Common myeloid progenitor, CD34-positive (primary cell): ENCODE measurements at regions not wholly inside any gene's neighbourhood (a gene's known extent, or its start where the extent isn't known, plus 50 kb on each side); places are given as distances from the start of the nearest gene placed in this dataset.
"Not testable (repeated sequence)": the region's sequence is repeated elsewhere in the genome, so short reads cannot be mapped to it uniquely, and the experiment has no call there.

Source experiments
- CTCF ChIA-PET: fragments of 350-600 bp; sonication (Branson Sonifier 250); formaldehyde crosslinking; loops from one replicate; lab custom pipeline; 2021; ENCODE audit warnings: antibody characterized with exemption; lab: Charles Lee
- POLR2A ChIA-PET: fragments of 350-600 bp; sonication (Branson Sonifier 250); formaldehyde crosslinking; loops from one replicate; lab custom pipeline; 2021; ENCODE audit warnings: antibody characterized with exemption; lab: Charles Lee
- DNase-seq, 3 donors: peaks; one replicate each; pipeline versions ENCODE4 v3.0.0 to v3.0.0-alpha.2; 2013
- H3K27ac ChIP-seq, 2 experiments: 1 replicate in 1 of 2; 2 replicates in 1 of 2; pipeline ENCODE4 v1.7.0; 2013; ENCODE audit warnings: inconsistent platforms in 2 of 2, low read length in 2 of 2, mild to moderate bottlenecking in 2 of 2, low read depth in 1 of 2, moderate library complexity in 1 of 2; ENCODE audit not compliant: severe bottlenecking in 2 of 2, insufficient read depth in 1 of 2, poor library complexity in 1 of 2
- H3K27me3 ChIP-seq, 5 experiments: replicated peaks in 2 of 5; 1 replicate in 3 of 5; 2 replicates in 2 of 5; pipeline versions ENCODE4 v1.6.1 to v1.7.0; 2013; ENCODE audit warnings: low read length in 4 of 5, mild to moderate bottlenecking in 2 of 5, moderate library complexity in 2 of 5, inconsistent platforms in 1 of 5; ENCODE audit not compliant: insufficient read depth in 5 of 5, control insufficient read depth in 4 of 5
- H3K36me3 ChIP-seq, 4 experiments: 1 replicate in 2 of 4; 2 replicates in 2 of 4; pipeline versions ENCODE4 v1.6.1 to v1.7.0; 2013; ENCODE audit warnings: low read length in 3 of 4, control low read depth in 1 of 4, mild to moderate bottlenecking in 1 of 4; ENCODE audit not compliant: control insufficient read depth in 4 of 4, insufficient read depth in 4 of 4
- H3K4me1 ChIP-seq, 4 experiments: 1 replicate in 3 of 4; 2 replicates in 1 of 4; pipeline versions ENCODE4 v1.6.1 to v1.7.1; 2013; ENCODE audit warnings: low read length in 3 of 4, mild to moderate bottlenecking in 3 of 4, control low read depth in 1 of 4, inconsistent platforms in 1 of 4, moderate library complexity in 1 of 4; ENCODE audit not compliant: control insufficient read depth in 4 of 4, insufficient read depth in 4 of 4; ENCODE audit errors: control extremely low read depth in 1 of 4
- H3K4me3 ChIP-seq, 7 experiments: 1 replicate in 4 of 7; 2 replicates in 3 of 7; pipeline versions ENCODE4 v1.5.1 to v1.7.0; 2013; ENCODE audit warnings: mild to moderate bottlenecking in 7 of 7, low read length in 6 of 7, moderate library complexity in 6 of 7, inconsistent platforms in 2 of 7, low read depth in 2 of 7, control low read depth in 1 of 7; ENCODE audit not compliant: insufficient read depth in 4 of 7, control insufficient read depth in 1 of 7; ENCODE audit errors: extremely low read depth in 1 of 7
- H3K9me3 ChIP-seq, 5 experiments: 1 replicate in 4 of 5; 2 replicates in 1 of 5; pipeline versions ENCODE4 v1.6.1 to v1.7.1; 2013; ENCODE audit warnings: low read length in 4 of 5, mild to moderate bottlenecking in 2 of 5, inconsistent platforms in 1 of 5, low read depth in 1 of 5, moderate library complexity in 1 of 5; ENCODE audit not compliant: control insufficient read depth in 4 of 5, insufficient read depth in 2 of 5; ENCODE audit errors: control extremely low read depth in 1 of 5
- WGBS: methylation state at CpG from one replicate; pipeline ENCODE4 v1.1.5; 2013; ENCODE audit not compliant: insufficient coverage; 5-methylcytosine and 5-hydroxymethylcytosine counted together

DNA sequence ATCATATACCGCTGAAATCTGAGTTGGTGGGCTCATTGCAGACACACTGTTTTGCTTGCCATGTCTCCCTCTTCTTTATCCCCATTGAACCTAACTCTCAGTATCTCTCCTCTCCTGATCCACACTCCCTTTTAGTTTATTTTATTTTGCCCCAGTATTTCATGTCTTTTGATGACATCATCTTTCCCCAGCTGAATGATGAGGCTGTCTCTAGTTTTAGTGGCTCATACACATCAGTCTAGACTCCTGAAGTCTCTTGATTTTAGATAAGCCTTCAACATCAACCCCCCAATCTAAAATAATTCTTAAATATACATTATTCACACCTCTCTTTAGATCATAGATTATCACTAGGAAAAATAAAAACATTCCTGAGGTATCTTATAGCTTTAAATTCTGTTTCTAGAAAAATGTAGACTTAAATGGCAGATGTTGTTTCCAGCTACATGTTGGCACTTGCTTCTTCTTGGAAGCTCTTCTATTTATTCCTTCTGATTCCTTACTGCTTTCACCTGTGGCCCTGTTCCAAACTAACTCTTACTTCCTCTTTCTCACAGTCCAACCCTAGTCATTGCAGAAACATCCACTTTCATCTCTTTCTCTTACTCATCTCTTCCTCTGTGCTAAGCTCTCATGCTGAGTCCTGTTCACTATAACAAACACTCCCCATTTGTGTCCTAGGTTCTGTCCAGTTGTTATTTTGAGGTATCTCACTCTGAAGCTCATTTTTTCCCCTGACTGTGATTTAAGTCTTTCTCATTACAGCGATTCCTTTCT lies 191.9 kb upstream of the SLC35B3 start:
- peak in 2 of 3 donors; percentile 1 to 12 for DNase-seq
- WGBS: 97% methylated on average over 2 of the region's 2 CpGs
- H3K4me3 ChIP-seq: no peak overlapping the region
- POLR2A ChIA-PET: no interaction called here
- no peaks in the 10 kb centered on the region for H3K36me3 ChIP-seq
- H3K4me1 ChIP-seq: no peaks in the 10 kb centered on the region
- H3K27me3 ChIP-seq: no peaks in the 10 kb centered on the region
- no peak overlapping the region for H3K27ac ChIP-seq
- CTCF ChIA-PET: interaction anchor here (0.8 kb wide), 1 partner anchor 16 kb away, joined by 3 read pairs; no protein-coding TSS in a partner anchor
- peaks cover 0 to 1% (median 0%) of the 10 kb centered on the region in 5 experiments for H3K9me3 ChIP-seq

DNA sequence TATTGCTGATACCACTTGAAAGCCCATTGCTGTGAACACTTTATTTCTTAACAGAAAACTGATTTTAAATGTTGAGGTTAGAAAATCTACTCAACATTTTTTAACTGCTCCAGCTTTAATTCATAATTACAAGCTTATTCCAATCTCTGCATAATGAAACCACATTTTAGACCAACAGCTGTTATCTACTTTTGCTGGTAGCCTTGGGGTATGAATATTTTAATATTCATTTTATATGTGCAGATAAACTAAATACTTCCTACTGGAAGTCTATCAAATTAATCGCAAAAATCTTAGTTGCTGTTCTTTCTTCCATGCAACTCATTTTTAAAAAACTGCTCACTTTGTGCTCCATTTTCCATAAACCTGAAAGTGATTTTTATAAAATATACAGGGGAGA lies 189.3 kb upstream of the SLC35B3 start:
- H3K4me1 ChIP-seq: no peaks in the 10 kb centered on the region
- no CpG with 5 or more reads among the region's 1 CpG for WGBS
- CTCF ChIA-PET: no interaction called here
- H3K27me3 ChIP-seq: no peaks in the 10 kb centered on the region
- no peak for DNase-seq
- peaks cover 0 to 1% (median 0%) of the 10 kb centered on the region in 5 experiments for H3K9me3 ChIP-seq
- H3K27ac ChIP-seq: no peak overlapping the region
- no peaks in the 10 kb centered on the region for H3K36me3 ChIP-seq
- H3K4me3 ChIP-seq: no peak overlapping the region
- POLR2A ChIA-PET: no interaction called here

GRCh38 chr6:8623441-8623840 lies 188.1 kb upstream of the SLC35B3 start:
- H3K4me3 ChIP-seq: no peak overlapping the region
- H3K9me3 ChIP-seq: no peaks in the 10 kb centered on the region
- H3K27me3 ChIP-seq: no peaks in the 10 kb centered on the region
- 100% methylated on average over 1 of the region's 3 CpGs for WGBS
- H3K36me3 ChIP-seq: no peaks in the 10 kb centered on the region
- no peak overlapping the region for H3K27ac ChIP-seq
- DNase-seq: no peak
- H3K4me1 ChIP-seq: no peaks in the 10 kb centered on the region
- ChIA-PET POLR2A (no interaction called here), CTCF (no interaction called here)

DNA sequence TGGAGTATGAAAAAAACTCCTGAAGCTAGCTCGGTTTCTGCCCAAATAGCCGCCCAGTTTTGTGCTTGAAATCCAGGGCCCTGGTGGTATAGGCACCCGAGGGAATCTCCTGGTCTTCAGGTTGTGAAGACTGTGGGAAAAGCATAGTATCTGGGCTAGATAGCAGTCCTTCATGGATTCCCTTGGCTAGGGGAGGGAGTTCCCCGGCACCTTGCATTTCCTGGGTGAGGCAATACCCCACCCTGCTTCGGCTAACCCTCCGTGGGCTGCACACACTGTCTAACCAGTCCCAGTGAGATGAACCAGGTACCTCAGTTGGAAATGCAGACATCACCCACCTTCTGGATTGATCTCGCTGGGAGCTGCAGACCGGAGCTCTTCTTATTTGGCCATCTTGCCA lies 184.5 kb upstream of the SLC35B3 start:
- ChIA-PET POLR2A (no interaction called here), CTCF (no interaction called here)
- no peaks in the 10 kb centered on the region for H3K9me3 ChIP-seq
- H3K36me3 ChIP-seq: no peaks in the 10 kb centered on the region
- H3K4me3 ChIP-seq: no peak overlapping the region
- H3K27ac ChIP-seq: no peak overlapping the region
- no peak for DNase-seq
- H3K4me1 ChIP-seq: no peaks in the 10 kb centered on the region
- no peaks in the 10 kb centered on the region for H3K27me3 ChIP-seq
- WGBS: 99% methylated on average over 8 of the region's 8 CpGs

- DNase-seq, H3K36me3 ChIP-seq, H3K4me3 ChIP-seq, H3K9me3 ChIP-seq, H3K27me3 ChIP-seq, POLR2A ChIA-PET, H3K4me1 ChIP-seq, CTCF ChIA-PET, H3K27ac ChIP-seq: not testable (repeated sequence)
- WGBS: 85% methylated on average over 3 of the region's 5 CpGs
These were observed 184.1 kb upstream of the SLC35B3 start for GRCh38 chr6:8619408-8619807.

- Histone ChIP-seq H3K9me3 (no peaks in the 10 kb centered on the region), H3K4me3 (no peak overlapping the region), H3K27ac (no peak overlapping the region), H3K27me3 (no peaks in the 10 kb centered on the region), H3K36me3 (no peaks in the 10 kb centered on the region), H3K4me1 (no peaks in the 10 kb centered on the region)
- no peak for DNase-seq
- ChIA-PET POLR2A (no interaction called here), CTCF (no interaction called here)
- 82% methylated on average over 3 of the region's 5 CpGs for WGBS
These were observed 173.4 kb upstream of the SLC35B3 start for GRCh38 chr6:8608737-8609136.

- H3K27me3 ChIP-seq: no peaks in the 10 kb centered on the region
- H3K36me3 ChIP-seq: no peaks in the 10 kb centered on the region
- no peaks in the 10 kb centered on the region for H3K9me3 ChIP-seq
- no peak overlapping the region for H3K4me3 ChIP-seq
- ChIA-PET POLR2A (no interaction called here), CTCF (no interaction called here)
- no peaks in the 10 kb centered on the region for H3K4me1 ChIP-seq
- no peak overlapping the region for H3K27ac ChIP-seq
- WGBS: 59% methylated on average over 3 of the region's 7 CpGs
- no peak for DNase-seq
These were observed 154.8 kb upstream of the SLC35B3 start for GRCh38 chr6:8589941-8590729.
